CD4-positive, alpha-beta T cell (primary cell): ENCODE measurements at regions not wholly inside any gene's neighbourhood (a gene's known extent, or its start where the extent isn't known, plus 50 kb on each side); places are given as distances from the start of the nearest gene placed in this dataset.

Experiments used
- ATAC-seq: fragments of 200-7000 bp; cut with Tn5 transposase; one replicate; pipeline ENCODE4 v1.10.0; 2022; ENCODE audit warnings: mild to moderate bottlenecking; ENCODE audit not compliant: poor library complexity
- CTCF ChIA-PET: fragments of 350-600 bp; sonication (Branson Sonifier 250); formaldehyde crosslinking; loops from one replicate; lab custom pipeline; 2021; ENCODE audit warnings: antibody characterized with exemption, inconsistent platforms; lab: Charles Lee
- POLR2A ChIA-PET: fragments of 350-600 bp; sonication (Branson Sonifier 250); formaldehyde crosslinking; loops from one replicate; lab custom pipeline; 2021; ENCODE audit warnings: antibody characterized with exemption, inconsistent platforms; lab: Charles Lee
- DNase-seq, 14 experiments: peaks; one replicate each; pipeline ENCODE4 v3.0.0-alpha.2; 2013 to 2020; ENCODE audit warnings: mixed read lengths in 2 of 14
- H3K27ac ChIP-seq, 2 donors: one replicate each; pipeline versions ENCODE4 v1.5.1 to v1.7.0; 2013; ENCODE audit warnings: low read length in 2 of 2, low read depth in 1 of 2, mild to moderate bottlenecking in 1 of 2
- H3K27me3 ChIP-seq, 2 experiments: 1 replicate in 1 of 2; 2 replicates in 1 of 2; pipeline versions ENCODE4 v1.6.1 to v1.7.0; 2013; ENCODE audit warnings: low read length in 2 of 2, control low read depth in 1 of 2, mild to moderate bottlenecking in 1 of 2, moderate library complexity in 1 of 2; ENCODE audit not compliant: insufficient read depth in 2 of 2, control insufficient read depth in 1 of 2
- H3K36me3 ChIP-seq: one replicate; pipeline ENCODE4 v1.6.1; 2013; ENCODE audit warnings: low read length, control low read depth; ENCODE audit not compliant: insufficient read depth
- H3K4me1 ChIP-seq: one replicate; pipeline ENCODE4 v1.6.1; 2013; ENCODE audit warnings: low read length, control low read depth; ENCODE audit not compliant: insufficient read depth
- H3K4me3 ChIP-seq: one replicate; pipeline ENCODE4 v1.5.1; 2013; ENCODE audit warnings: mild to moderate bottlenecking, low read length, moderate library complexity
- H3K9me3 ChIP-seq, 2 experiments: 1 replicate in 1 of 2; 2 replicates in 1 of 2; pipeline versions ENCODE4 v1.6.1 to v1.7.0; 2013; ENCODE audit warnings: low read length in 2 of 2, mild to moderate bottlenecking in 2 of 2, control low read depth in 1 of 2, moderate library complexity in 1 of 2; ENCODE audit not compliant: control insufficient read depth in 1 of 2, insufficient read depth in 1 of 2
- H3K27ac Mint-ChIP-seq: one replicate; pipeline ENCODE4 v1.8.0; 2020; ENCODE audit warnings: mixed read lengths
- H3K27me3 Mint-ChIP-seq: one replicate; pipeline ENCODE4 v1.8.0; 2021; ENCODE audit warnings: mixed read lengths
- H3K36me3 Mint-ChIP-seq: one replicate; pipeline ENCODE4 v1.8.0; 2021; ENCODE audit warnings: low read depth, mixed read lengths
- H3K4me1 Mint-ChIP-seq: one replicate; pipeline ENCODE4 v1.8.0; 2021; ENCODE audit warnings: low read depth, mixed read lengths
- H3K4me3 Mint-ChIP-seq: one replicate; pipeline ENCODE4 v1.8.0; 2020; ENCODE audit warnings: mild to moderate bottlenecking, mixed read lengths
- H3K9me3 Mint-ChIP-seq: one replicate; pipeline ENCODE4 v1.8.0; 2020; ENCODE audit warnings: mixed read lengths
- CTCF ChIP-seq: fragments of 200-600 bp; IDR thresholded peaks from one replicate; pipeline ENCODE4 v1.8.0; 2022; ENCODE audit warnings: antibody characterized with exemption, mild to moderate bottlenecking
- intact Hi-C, 2 experiments: fragments of 100-400 bp; cut with DNase I in 1 of 2; cut with micrococcal nuclease in 1 of 2; formaldehyde crosslinking; loops; one replicate each; pipeline versions ENCODE4 v1.15.1 to v1.9.0; 2023 to 2025; cut with DNase I, micrococcal nuclease

- H3K27ac ChIP-seq: no peak overlapping the region
- no peaks in the 10 kb centered on the region for H3K9me3 ChIP-seq
- intact Hi-C loops: no loop called here
- CTCF ChIA-PET: no interaction called here
- Mint-ChIP-seq H3K27me3 (peaks cover 4% of the 10 kb centered on the region), H3K27ac (no peak overlapping the region), H3K4me3 (no peak overlapping the region), H3K36me3 (no peaks in the 10 kb centered on the region), H3K4me1 (no peaks in the 10 kb centered on the region), H3K9me3 (peaks cover 5% of the 10 kb centered on the region)
- POLR2A ChIA-PET: no interaction called here
- no peaks in the 10 kb centered on the region for H3K4me1 ChIP-seq
- ATAC-seq (no peak), DNase-seq (no peak)
- no peak overlapping the region for H3K4me3 ChIP-seq
- H3K27me3 ChIP-seq: no peaks in the 10 kb centered on the region
- H3K36me3 ChIP-seq: no peaks in the 10 kb centered on the region
- no peak for TF ChIP-seq CTCF
Measured at GRCh38 chr12:30437044-30437443, 258.6 kb downstream of the IPO8 start.

- H3K4me3 Mint-ChIP-seq: no peak overlapping the region
- no peak for TF ChIP-seq CTCF
- H3K27me3 Mint-ChIP-seq: no peaks in the 10 kb centered on the region
- DNase-seq (no peak), ATAC-seq (no peak)
- no peaks in the 10 kb centered on the region for H3K36me3 Mint-ChIP-seq
- no peaks in the 10 kb centered on the region for H3K4me1 ChIP-seq
- no peak overlapping the region for H3K27ac ChIP-seq
- H3K4me3 ChIP-seq: no peak overlapping the region
- H3K36me3 ChIP-seq: no peaks in the 10 kb centered on the region
- ChIA-PET CTCF (no interaction called here), POLR2A (no interaction called here)
- no peak overlapping the region for H3K27ac Mint-ChIP-seq
- no peaks in the 10 kb centered on the region for H3K4me1 Mint-ChIP-seq
- H3K27me3 ChIP-seq: no peaks in the 10 kb centered on the region
- intact Hi-C loops: no loop called here
- peaks cover 0 to 3% of the 10 kb centered on the region in 2 experiments for H3K9me3 ChIP-seq
- peaks cover 4% of the 10 kb centered on the region for H3K9me3 Mint-ChIP-seq
Measured at GRCh38 chr12:30428098-30428497, 267.6 kb downstream of the IPO8 start.

- no peak for ATAC-seq
- no peak for TF ChIP-seq CTCF
- Mint-ChIP-seq H3K4me3 (no peak overlapping the region), H3K27ac (no peak overlapping the region), H3K9me3 (peaks cover 8% of the 10 kb centered on the region), H3K36me3 (no peaks in the 10 kb centered on the region), H3K4me1 (no peaks in the 10 kb centered on the region), H3K27me3 (no peaks in the 10 kb centered on the region)
- intact Hi-C loops: no loop called here
- Histone ChIP-seq H3K36me3 (no peaks in the 10 kb centered on the region), H3K4me3 (no peak overlapping the region), H3K27ac (no peak overlapping the region), H3K27me3 (no peaks in the 10 kb centered on the region), H3K9me3 (peaks cover 0 to 3% of the 10 kb centered on the region in 2 experiments), H3K4me1 (no peaks in the 10 kb centered on the region)
- DNase-seq: no peak
- ChIA-PET CTCF (no interaction called here), POLR2A (no interaction called here)
Measured at GRCh38 chr12:30427555-30427954, 268.1 kb downstream of the IPO8 start.
